ENCODE measurements at regions not wholly inside any gene's neighbourhood (a gene's known extent, or its start where the extent isn't known, plus 50 kb on each side); places are given as distances from the start of the nearest gene placed in this dataset.

DNA sequence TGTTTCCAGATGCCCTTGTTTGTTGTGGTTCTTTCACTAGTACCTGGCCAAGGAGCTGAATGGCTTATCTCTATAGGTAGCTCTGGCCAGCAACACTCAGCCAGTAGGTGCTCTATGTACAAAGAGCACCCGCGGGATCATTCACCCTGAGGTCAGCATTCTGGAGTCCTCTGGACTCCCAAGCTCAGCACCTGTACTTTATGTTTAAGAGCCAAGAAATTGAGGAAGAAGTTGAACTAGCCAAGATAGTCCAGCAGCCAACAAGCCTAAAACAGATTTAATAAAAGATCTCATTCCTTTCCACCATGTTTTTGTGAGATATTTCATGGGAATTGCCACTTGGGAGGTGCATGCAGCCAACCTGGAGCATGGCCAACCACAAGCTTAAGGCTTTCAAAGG lies 242.6 kb upstream of the PAPPA start:
- Mint-ChIP-seq H3K4me3 (ENCODE audit: low read depth) (no peak overlapping the region), H3K27ac (no peak overlapping the region), H3K4me1 (ENCODE audit: low read depth) (peaks cover 16% of the 10 kb centered on the region), H3K36me3 (ENCODE audit: insufficient read depth) (no peaks in the 10 kb centered on the region), H3K27me3 (no peaks in the 10 kb centered on the region), H3K9me3 (ENCODE audit: low read depth) (peaks cover 3% of the 10 kb centered on the region)
- DNase-seq (ENCODE audit: low spot score, unreplicated experiment) = no peak
- TF ChIP-seq, protein P1, sequence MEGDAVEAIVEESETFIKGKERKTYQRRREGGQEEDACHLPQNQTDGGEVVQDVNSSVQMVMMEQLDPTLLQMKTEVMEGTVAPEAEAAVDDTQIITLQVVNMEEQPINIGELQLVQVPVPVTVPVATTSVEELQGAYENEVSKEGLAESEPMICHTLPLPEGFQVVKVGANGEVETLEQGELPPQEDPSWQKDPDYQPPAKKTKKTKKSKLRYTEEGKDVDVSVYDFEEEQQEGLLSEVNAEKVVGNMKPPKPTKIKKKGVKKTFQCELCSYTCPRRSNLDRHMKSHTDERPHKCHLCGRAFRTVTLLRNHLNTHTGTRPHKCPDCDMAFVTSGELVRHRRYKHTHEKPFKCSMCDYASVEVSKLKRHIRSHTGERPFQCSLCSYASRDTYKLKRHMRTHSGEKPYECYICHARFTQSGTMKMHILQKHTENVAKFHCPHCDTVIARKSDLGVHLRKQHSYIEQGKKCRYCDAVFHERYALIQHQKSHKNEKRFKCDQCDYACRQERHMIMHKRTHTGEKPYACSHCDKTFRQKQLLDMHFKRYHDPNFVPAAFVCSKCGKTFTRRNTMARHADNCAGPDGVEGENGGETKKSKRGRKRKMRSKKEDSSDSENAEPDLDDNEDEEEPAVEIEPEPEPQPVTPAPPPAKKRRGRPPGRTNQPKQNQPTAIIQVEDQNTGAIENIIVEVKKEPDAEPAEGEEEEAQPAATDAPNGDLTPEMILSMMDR (IDR thresholded peaks at IDR 0.05; ENCODE audit: unreplicated experiment) = no peak

- Mint-ChIP-seq H3K4me3 (ENCODE audit: low read depth) (no peak overlapping the region), H3K27ac (no peak overlapping the region), H3K36me3 (ENCODE audit: insufficient read depth) (no peaks in the 10 kb centered on the region), H3K4me1 (ENCODE audit: low read depth) (peaks cover 24% of the 10 kb centered on the region), H3K9me3 (ENCODE audit: low read depth) (peaks cover 3% of the 10 kb centered on the region), H3K27me3 (no peaks in the 10 kb centered on the region)
- TF ChIP-seq, protein P1 (IDR thresholded peaks at IDR 0.05; ENCODE audit: unreplicated experiment) = no peak
- DNase-seq (ENCODE audit: low spot score, unreplicated experiment) = no peak
Measured at GRCh38 chr9:115912086-115912485, 241.5 kb upstream of the PAPPA start.

DNA sequence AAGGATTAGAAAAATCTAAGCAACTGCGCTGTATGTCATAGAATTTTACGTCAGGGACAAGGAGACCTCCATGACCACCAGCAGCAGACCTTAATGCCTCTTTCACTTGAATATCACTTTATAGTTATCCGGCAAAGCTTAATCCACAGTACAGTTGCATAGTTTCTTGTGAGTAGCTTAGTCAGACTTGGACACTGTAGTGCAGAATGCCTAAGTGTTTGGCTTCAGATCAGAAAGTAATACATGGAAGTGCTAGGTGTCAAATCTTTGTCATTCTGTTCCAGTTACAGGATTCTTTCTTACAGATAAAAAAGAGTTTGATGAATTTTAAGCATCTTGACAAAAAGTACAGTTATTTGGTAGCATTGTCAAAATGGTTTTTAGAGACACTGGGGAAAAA lies 239.9 kb upstream of the PAPPA start:
- TF ChIP-seq, protein P1 (IDR thresholded peaks at IDR 0.05; ENCODE audit: unreplicated experiment) = no peak
- Mint-ChIP-seq H3K9me3 (ENCODE audit: low read depth) (peaks cover 3% of the 10 kb centered on the region), H3K27ac (no peak overlapping the region), H3K4me1 (ENCODE audit: low read depth) (peaks cover 22% of the 10 kb centered on the region), H3K36me3 (ENCODE audit: insufficient read depth) (no peaks in the 10 kb centered on the region), H3K27me3 (no peaks in the 10 kb centered on the region), H3K4me3 (ENCODE audit: low read depth) (no peak overlapping the region)
- no peak for DNase-seq (ENCODE audit: low spot score, unreplicated experiment)

DNA sequence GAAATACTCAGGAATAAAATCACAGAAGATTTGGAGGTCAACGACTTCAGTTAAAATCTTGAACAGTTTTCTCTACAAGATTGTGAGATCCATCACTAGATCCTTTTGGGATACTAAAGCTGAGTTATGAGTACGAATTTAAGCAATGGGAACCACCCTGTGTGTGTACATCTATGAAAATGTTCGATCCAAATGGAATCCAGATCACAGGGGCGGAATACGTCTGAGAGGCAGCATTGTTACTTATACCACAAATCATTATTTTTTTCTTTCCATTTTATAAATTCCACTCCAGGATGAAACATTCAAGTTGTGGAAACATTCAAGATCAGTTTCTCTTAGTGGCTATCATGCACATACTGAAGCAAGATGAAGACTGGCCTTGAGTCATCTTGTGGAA lies 239.3 kb upstream of the PAPPA start:
- TF ChIP-seq, protein P1 (IDR thresholded peaks at IDR 0.05; ENCODE audit: unreplicated experiment) = no peak
- H3K4me3 Mint-ChIP-seq (ENCODE audit: low read depth) = no peak overlapping the region
- H3K9me3 Mint-ChIP-seq (ENCODE audit: low read depth) = peaks cover 3% of the 10 kb centered on the region
- DNase-seq (ENCODE audit: low spot score, unreplicated experiment) = no peak
- H3K36me3 Mint-ChIP-seq (ENCODE audit: insufficient read depth) = no peaks in the 10 kb centered on the region
- peaks cover 17% of the 10 kb centered on the region for H3K4me1 Mint-ChIP-seq (ENCODE audit: low read depth)
- H3K27ac Mint-ChIP-seq = no peak overlapping the region
- no peaks in the 10 kb centered on the region for H3K27me3 Mint-ChIP-seq

DNA sequence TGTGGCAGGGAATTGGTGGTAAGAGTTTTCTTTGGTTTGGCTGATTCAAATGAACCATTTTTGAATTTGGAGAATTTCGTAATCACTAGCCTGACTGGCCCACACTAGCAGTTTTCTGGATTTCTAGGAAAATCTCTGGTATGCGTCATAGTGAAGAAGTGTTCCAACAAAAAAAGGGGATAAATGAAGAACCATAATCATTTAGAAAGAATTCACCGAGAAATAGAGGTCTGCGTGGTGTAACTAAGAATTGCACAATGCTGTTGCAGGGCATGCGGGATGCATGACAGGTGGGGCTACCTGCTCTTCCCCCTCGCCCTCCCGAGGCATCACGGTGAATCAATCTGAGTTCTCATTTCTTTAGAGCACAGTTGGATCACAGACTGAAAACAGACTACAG lies 232.3 kb upstream of the PAPPA start:
- TF ChIP-seq, protein P1 (IDR thresholded peaks at IDR 0.05; ENCODE audit: unreplicated experiment) = no peak
- no peaks in the 10 kb centered on the region for H3K27me3 Mint-ChIP-seq
- no peak overlapping the region for H3K27ac Mint-ChIP-seq
- H3K4me3 Mint-ChIP-seq (ENCODE audit: low read depth) = no peak overlapping the region
- H3K36me3 Mint-ChIP-seq (ENCODE audit: insufficient read depth) = no peaks in the 10 kb centered on the region
- no peak for DNase-seq (ENCODE audit: low spot score, unreplicated experiment)
- no peaks in the 10 kb centered on the region for H3K9me3 Mint-ChIP-seq (ENCODE audit: low read depth)
- peaks cover 7% of the 10 kb centered on the region for H3K4me1 Mint-ChIP-seq (ENCODE audit: low read depth)
